HG03045 (cell line): ENCODE measurements at regions not wholly inside any gene's neighbourhood (a gene's known extent, or its start where the extent isn't known, plus 50 kb on each side); places are given as distances from the start of the nearest gene placed in this dataset.
"Not testable (repeated sequence)": the region's sequence is repeated elsewhere in the genome, so short reads cannot be mapped to it uniquely, and the experiment has no call there.

Experiments used
- ATAC-seq: cut with Tn5 transposase; IDR thresholded peaks from one replicate; pipeline ENCODE4 v1.9.1; 2021; ENCODE audit warnings: mild to moderate bottlenecking, moderate library complexity; ENCODE audit not compliant: unreplicated experiment

DNA sequence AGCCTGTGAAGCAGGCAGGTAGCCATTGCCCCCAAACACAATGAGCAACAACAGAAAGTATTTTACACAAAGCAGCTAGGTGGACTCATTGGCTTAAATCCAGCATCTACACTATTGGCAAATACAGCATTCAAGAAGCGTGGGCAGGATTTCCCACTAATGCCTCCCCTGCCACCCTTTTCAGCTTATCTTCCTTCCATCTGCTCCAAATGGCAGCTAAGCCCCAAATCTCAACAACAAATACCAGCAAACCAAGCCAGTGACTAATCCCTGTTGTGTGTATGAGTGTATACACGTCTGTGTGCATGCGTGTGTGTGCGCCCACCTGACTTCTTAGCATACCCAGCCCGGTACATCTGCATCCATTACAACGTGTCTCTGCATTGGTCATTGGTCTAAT lies 151.2 kb upstream of the WWC1 start:
- ATAC-seq = no peak

DNA sequence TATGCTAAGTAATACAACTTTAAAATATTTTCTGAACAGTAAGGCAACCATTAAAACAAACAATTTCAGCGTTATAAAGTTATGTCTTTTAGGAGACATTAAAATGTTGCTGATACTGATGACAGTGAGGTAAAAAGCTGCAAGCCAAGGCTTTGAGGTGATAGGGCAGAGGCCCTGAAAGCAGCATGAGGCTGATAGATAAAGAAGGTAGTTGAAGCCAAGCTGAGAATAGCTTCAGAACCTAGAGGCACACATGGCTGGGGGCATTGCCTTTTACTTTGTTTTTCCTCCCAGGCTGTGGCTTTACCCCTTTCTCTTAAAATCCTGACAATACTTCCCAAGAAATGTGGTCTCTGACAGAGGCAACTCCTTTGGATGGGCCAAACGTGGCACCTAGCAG lies 149.0 kb upstream of the WWC1 start:
- ATAC-seq = no peak

DNA sequence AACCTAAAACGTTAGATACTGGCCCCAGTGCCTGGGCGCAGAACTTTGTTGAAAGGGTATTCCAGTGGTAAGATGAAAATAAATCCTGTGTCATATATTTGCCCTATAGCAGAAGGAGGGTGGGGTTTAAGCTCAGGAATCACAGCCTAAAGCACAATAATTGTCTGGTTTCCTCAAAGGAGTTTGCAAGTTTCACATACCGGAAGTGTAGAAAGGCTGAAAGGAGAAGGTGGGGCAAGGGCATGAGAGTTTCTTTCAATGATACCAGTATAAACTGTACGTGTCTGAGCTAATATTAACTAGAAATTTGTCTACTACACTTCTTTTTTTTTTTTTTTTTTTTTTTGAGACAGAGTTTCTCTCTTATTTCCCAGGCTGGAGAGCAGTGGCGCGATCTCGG lies 147.9 kb upstream of the WWC1 start:
- ATAC-seq = not testable (repeated sequence)

DNA sequence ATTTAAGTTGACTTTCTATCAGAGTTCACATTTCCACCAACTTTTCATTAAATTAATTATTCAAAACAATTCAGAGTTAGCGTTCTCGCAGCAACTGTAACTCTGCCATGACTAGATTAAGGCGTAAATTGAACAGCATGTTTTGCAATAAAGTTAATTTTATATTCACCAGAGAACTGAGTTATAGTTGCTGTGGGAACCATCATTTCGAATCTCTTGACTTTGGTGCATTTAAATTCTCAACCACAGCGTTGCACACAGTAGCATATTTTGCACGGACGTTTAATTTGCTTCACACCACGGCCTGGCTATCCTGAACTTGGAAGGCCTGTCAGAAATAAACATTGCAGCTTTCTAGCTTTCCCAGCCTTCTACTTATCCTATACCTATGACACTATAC lies 144.3 kb upstream of the WWC1 start:
- ATAC-seq = no peak

DNA sequence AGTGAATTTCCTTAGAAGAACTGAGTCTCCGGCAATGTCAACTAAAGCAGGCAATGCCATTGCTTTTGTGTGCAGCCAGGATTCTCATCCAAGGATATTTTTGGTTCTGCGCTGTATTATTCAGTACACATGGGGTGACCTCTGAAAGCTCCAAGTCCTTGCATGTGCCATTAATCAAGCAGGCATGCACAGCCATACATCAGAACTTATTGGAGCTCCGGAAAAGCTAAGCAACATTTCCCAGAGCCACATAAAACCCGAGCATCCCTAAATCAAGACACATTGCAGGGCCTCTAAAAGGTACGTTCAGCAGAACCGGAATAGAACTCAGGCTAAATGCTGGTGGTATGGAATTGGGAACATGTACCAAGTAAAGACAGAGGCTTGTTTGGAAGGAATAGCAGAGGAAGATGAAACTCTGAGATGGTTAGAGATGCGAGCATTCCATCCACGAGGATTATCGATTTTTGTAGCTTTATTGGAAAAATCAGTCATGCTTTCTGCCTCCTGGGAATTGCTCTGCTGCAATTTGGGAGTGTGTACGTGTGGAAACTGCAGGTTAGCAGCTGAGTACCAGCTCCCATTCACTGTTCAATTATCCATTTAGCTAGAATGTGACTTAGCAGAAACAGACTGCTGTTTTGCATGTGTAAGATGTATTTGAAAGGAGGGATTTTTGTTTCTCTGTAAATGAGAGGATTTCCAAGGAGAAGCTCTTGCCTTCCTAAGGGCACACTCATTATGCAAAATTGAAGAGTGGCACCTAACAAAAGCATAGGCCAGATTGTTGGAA lies 143.7 kb upstream of the WWC1 start:
- no peak for ATAC-seq

DNA sequence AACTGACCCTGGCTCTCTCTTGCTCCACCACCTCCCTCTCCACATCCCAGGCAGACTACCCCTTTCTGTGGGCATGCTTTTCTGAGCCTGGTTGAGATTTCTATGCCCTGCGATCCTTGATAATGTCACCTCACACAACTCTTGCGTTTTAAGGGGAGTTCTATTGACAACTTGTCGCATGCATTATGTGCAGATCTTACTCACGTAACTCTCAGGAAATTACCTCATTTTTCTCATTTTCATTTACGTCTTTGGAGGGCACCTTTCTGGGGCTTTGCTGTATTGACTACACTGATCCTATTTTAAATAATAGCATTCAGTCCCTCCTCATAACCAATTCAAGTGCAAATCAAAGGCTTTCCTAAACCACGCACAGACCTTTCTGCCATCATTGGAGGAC lies 140.4 kb upstream of the WWC1 start:
- ATAC-seq = no peak

DNA sequence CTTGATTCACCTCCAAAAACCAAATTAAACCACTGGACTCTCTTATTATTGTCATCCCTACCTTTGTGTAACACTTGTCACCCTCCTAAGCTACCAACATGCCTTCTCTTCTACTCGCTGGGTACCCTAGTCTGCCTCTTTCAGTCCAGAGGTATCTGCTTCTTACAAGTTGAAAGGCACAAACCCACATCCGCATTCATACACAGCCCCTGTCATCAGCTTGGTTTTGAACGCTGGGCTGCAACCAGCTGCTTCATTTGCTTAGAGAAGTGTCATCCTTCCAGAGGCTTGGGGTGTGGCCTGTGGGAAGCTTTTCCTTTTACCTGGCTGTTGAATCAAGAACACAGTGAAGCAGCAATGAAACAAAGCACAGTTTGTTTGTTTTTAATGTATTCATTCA lies 138.8 kb upstream of the WWC1 start:
- ATAC-seq = no peak

DNA sequence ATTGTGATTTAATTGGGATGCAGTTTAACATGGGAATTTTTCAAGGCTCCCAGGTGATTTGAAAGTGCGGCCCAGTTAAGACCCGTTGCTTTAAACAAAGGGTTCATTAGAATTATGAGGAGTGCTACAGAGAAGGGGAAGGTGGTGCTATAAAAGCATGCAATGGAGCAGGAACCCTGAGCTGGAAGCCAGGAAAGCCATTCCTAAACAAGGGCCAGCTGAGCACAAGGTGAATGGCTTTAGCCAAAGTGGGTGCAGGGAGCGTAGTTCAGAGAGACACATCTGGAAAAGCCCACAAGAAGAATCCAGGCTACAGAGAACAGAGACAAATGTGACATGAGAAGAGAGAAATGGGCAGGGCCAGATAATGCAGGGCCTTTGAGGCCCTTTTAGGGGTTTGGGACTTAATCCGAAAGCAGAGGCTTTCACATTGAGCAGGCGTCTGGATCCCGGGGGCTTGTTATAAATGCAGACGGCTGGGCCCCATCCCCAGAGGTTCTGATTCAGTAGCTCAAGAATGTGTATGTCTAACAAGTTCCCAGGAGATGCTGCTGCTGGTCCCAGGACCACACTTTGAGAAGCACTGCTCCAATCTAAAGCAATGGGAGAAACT lies 138.1 kb upstream of the WWC1 start:
- no peak for ATAC-seq

DNA sequence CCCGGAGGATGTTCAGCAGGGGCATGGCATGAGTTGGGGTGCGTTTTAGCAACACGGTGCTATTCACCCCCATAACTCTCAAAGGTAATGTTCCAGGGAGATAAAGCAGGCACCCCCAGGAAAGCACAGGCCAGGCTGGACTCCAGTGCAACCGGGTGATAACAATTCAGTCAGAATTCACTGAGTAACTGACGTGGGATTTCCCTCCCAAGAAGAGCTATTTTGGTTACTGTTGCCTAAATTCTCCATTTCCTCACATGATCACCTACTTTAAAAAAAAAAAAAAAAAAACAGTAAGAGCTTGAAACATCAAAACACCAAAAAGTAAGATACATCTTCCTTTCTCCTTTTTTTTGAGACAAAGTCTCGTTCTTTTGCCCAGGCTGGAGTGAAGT lies 137.6 kb upstream of the WWC1 start:
- ATAC-seq = no peak

DNA sequence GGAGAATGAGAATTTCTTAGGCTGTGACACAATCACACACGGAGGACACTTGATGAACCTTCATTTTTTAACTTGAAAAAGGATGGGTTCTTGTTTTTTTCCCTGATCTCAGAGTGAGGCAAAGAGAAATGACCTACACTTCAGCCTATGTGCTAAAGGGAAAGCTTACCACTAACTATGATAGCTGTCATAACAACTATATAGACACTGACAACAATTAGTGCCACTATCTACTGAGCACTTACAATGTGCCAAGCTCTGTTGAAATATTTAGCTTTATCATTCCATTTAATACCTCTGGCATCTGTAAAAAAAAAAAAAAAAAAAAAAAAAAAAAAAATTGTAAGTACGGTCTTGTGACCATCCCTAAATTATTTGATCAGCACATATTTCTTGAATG lies 135.9 kb upstream of the WWC1 start:
- ATAC-seq = no peak

DNA sequence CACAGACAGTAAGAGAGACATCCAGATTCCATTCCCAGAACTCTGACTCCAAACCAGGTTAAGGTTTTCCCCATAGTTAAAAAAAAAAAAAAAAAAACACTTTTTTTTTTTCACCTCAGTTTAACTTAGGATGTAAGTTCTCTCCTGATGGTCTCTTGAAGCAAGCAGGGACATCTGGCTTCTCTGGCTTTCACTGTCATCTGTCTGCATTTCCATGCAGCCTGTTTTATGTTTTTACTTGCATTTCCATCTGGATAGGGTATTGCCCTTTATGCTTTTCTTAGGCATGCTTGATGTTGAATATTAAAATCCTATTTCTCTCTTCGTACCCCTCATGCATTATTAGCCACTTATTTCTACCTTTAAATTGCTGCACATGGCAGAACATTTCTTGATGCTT lies 135.3 kb upstream of the WWC1 start:
- ATAC-seq = no peak

DNA sequence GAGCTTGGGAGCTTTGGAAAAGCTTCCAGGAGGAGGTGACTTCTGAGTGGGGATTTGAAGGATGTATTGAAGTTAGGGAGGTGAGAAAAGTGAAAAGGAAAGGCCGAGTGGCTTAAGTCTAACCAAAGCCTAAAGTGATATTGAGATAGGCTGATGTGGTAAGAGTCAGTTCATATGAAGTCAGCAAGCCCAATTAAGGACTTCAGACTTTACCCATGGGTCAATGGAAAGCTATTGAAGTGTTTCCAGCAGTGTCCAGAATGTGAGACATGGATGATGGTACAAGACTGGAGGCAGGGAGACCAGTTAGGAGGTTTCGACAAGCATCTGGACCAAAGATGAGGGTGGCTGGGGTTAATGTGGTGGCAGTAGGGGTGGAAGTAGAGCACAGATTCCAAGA lies 134.3 kb upstream of the WWC1 start:
- ATAC-seq = no peak

DNA sequence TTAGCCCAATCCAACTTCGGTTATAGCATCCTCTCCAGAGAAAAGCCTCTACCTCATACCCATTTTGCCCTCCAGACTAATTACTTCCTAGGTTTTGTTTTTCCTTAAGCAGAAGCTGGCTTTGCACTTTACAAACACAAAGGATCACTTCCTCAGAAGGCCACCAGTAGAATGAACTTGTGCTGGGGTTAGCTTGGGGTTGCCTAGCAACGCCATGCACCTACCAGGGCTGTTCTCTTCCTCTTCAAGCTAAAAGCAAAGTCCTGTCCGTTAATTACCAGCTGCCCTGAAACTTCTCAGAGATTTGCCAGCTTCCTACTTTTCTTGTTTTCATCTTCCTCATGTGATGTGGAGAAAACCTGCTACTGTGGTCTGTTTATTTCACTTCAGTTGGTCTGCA lies 132.0 kb upstream of the WWC1 start:
- no peak for ATAC-seq

DNA sequence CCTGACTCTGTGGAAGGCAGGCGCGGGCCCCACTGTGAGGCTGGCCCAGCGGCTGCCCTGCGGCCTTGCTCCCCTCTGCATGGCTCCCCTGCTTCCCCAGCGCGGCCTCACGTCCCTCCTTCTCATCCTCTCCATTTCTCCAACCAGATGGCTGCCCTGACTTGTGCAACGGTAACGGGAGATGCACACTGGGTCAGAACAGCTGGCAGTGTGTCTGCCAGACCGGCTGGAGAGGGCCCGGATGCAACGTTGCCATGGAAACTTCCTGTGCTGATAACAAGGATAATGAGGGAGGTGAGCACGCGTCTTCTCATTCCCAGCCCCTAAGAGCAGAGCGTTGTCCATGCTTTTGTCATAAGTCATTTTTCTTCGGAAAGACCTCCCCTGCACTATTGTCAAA lies 129.0 kb upstream of the WWC1 start:
- no peak for ATAC-seq

DNA sequence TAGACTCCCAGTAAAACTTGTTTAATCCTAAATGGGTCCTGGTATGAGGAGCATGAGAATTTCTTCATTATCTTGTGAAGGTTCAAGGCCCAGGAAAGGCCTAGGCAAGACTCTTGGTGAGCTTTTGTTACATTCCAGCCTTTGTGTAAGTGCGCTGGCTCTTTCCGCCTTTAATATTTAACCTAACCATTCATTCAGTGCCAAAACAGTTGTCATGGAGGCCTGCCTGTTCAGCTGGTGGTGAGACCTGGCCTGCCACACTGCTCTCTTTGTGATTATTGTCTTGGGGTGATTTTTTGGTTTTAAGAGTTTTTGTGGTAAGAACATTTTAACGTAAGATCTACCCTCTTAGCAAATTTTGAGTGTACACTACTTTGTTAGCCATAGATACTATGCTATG lies 127.5 kb upstream of the WWC1 start:
- ATAC-seq = no peak

DNA sequence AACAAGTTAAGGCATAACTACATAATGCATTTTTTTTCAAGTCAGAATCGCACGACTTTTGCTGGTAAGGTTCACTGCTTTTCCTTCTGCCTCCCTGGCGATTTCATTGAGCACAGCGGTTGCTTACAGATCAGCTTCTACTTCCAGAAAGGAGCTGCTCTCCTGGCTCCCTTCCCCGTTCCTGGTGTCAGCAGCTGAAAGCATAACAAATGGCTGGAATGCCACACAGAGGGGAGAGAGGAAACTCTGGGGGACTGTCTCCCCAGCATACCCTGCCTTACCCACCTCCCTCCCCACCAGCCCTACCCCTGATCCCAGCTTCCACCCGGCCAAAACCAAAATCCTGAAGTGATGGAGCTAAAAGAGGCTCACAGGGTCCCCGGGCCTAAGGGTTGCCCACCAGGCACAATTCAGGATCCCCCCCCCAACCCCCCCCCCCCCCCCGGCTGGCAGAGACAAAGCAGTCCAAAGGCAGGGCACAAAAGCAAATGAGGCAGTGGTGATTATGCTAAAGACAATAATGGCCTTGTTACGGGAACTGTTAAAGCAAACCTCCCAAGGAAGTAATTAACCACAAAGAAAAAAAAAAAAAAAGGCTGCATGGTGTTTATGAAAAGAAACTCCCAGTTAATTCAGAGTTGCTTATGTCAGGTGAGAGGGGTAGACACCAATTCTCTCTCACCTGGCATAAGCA lies 126.1 kb upstream of the WWC1 start:
- ATAC-seq = no peak

DNA sequence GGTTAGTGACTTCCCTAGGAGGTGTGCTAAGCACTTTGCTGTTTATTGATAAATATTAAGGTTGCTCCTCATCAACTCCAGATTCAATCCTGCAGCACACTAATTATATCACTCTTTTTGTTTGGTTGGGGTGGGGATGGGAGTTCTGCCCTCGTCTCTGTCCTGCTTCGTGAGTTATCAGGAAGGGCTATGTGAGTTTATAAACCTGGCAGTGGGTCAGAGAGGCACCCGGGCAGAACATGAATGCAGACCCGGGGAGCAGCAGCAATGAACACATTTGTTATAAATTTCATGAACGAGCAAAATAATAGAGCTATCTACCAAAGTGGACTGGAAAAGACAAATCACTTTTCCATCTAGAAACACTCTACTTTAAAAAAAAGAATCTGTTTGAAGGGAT lies 125.5 kb upstream of the WWC1 start:
- ATAC-seq = no peak

DNA sequence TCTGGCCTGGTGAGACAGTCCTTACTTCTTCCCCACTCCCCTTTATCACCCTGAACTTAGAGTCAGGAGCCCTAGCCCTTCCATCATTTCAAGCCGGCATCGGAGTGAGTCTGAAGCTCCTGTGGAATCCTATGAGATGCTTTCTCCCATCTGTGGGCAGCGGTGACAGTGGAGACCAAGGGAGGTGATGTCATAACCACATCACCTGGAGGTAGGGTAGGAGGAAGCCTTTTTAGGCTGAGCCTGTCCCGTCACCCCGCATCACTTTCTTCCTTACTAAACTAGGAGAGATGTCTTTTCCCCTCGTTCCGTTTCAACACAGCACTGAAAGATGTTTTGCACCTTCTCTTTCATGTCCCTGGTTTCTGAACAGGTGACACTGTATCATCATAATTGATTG lies 124.1 kb upstream of the WWC1 start:
- no peak for ATAC-seq

DNA sequence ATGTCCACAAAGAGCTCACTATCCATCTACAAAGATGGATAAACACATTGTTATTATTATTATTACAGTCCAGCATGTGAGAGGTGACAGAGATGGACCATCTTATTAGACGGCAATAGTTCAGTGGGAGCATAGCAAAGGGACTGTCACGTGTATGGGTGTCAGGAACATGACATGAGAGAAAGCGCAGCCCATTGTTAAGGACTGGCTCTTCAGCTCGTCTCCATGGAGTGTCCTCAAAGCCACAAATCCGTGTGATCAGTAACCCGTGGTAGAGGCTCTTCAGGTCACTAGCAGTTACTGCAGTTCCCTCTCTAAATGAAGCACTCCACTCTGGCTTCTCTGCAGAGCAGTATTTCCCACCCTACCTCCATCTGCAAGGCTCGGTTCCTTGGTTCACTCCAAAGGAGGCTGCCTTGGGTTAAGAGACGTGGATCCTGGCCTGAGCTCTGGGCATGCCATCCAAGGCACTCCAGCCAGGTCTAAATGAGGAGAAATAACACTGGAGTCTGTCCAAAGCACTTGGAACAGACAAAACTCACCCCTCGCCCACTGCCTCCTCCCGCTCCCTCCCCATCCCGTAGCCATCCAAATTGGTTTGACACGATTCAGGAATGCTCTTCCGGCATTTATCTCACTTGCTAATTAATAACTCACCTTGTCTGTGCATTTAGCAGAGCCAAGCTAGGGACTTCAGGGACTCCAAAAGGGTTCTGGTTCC lies 122.3 kb upstream of the WWC1 start:
- no peak for ATAC-seq

DNA sequence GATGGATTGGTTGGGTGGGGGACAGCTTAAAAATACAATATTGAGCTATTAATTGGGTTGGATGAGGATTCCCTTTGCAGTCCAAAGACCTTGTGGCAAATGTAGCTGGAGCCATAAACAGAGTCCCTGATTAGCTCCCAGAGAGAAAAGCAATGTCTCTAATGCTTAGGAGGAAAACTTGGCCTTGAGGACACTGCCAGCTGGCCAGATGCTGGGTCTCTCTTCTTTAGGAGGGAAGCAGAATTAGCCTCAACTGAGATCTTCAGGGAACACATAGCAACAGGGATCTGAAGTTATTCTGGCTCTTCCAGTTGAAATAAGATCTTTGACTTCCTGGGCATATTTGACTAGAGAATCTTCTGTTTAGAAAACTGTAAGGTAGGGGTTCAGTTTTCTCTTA lies 121.7 kb upstream of the WWC1 start:
- ATAC-seq = no peak

DNA sequence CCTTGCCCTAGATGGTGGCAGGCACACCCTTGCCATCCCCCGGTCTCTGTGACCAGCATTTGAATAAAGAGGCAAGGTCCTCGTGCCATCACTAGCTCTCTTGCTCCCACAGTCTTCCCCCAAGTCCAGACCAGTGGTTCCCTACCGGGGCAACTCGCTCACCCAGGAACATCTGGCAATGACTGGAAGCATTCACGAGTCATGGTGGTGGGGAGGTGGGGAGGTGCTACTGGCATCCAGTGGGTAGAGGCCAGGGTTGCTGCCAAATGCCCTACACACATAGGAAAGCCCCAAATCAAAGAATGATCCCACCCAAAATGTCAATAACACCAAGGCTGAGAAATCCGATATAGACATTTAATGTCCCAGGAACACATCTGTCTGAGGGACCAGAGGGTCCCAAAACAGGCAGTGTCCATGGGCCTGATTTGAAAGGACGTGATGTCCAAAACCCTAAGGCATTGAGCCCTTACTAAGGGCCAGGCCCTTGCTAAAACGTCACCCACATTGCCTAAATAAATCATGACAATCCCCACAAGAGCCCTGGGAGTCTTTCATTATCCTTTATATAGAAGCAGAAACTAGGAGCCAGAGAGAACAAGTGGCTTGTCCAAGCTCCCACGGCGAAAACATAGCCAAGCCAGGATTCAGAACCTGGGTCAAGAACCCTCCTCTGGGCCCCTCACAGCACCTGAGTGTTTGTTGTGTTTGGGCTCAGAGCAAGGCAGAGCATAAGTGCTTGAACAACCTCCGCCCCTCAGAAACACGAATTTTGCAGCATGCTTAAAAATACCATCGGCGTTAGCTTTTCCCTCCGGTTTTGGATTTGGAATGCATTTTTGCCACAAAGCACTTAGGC lies 119.3 kb upstream of the WWC1 start:
- no peak for ATAC-seq
